SU-DHL-6 (cell line): ENCODE measurements at regions not wholly inside any gene's neighbourhood (a gene's known extent, or its start where the extent isn't known, plus 50 kb on each side); places are given as distances from the start of the nearest gene placed in this dataset.

Source experiments
- EZH2phosphoT487 ChIP-seq: fragments of 200-600 bp; sonication (generic), shearing (Covaris generic); conservative IDR thresholded peaks from 2 replicates; pipeline ENCODE4 v1.6.1; 2018; ENCODE audit warnings: mild to moderate bottlenecking, antibody characterized with exemption, low read length, moderate library complexity, mixed read lengths
- TF ChIP-seq, protein P1 (sequence below): fragments of 200-600 bp; sonication (generic); IDR thresholded peaks from one replicate; pipeline ENCODE4 v1.5.1; 2017; ENCODE audit warnings: antibody characterized with exemption, mild to moderate bottlenecking, low read length, moderate library complexity; ENCODE audit not compliant: insufficient read depth, poor library complexity, severe bottlenecking

DNA sequence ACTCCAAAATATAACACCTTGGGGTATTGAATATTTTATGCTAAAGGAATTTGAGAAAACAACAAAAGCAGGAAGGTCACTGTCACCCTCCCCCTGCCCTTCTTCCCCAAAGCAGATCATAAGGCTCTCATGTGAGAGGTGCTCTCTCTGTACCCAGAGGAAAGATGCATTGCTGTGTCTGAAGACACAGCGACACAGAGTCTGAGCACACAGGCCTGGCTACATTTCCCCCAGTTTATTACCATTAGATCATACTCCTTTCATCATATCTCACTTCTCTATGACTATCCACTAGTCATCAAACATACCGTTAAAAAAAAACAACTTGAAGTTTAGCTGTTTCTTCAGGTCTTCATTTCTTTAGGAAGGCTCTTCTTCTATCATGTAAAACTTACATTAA is 127.1 kb downstream of the PPIAL4G start:
- TF ChIP-seq, protein P1, sequence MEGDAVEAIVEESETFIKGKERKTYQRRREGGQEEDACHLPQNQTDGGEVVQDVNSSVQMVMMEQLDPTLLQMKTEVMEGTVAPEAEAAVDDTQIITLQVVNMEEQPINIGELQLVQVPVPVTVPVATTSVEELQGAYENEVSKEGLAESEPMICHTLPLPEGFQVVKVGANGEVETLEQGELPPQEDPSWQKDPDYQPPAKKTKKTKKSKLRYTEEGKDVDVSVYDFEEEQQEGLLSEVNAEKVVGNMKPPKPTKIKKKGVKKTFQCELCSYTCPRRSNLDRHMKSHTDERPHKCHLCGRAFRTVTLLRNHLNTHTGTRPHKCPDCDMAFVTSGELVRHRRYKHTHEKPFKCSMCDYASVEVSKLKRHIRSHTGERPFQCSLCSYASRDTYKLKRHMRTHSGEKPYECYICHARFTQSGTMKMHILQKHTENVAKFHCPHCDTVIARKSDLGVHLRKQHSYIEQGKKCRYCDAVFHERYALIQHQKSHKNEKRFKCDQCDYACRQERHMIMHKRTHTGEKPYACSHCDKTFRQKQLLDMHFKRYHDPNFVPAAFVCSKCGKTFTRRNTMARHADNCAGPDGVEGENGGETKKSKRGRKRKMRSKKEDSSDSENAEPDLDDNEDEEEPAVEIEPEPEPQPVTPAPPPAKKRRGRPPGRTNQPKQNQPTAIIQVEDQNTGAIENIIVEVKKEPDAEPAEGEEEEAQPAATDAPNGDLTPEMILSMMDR: no peak
- no peak for TF ChIP-seq EZH2phosphoT487
